ENCODE measurements at regions not wholly inside any gene's neighbourhood (a gene's known extent, or its start where the extent isn't known, plus 50 kb on each side); places are given as distances from the start of the nearest gene placed in this dataset.

- TF ChIP-seq, protein P1, sequence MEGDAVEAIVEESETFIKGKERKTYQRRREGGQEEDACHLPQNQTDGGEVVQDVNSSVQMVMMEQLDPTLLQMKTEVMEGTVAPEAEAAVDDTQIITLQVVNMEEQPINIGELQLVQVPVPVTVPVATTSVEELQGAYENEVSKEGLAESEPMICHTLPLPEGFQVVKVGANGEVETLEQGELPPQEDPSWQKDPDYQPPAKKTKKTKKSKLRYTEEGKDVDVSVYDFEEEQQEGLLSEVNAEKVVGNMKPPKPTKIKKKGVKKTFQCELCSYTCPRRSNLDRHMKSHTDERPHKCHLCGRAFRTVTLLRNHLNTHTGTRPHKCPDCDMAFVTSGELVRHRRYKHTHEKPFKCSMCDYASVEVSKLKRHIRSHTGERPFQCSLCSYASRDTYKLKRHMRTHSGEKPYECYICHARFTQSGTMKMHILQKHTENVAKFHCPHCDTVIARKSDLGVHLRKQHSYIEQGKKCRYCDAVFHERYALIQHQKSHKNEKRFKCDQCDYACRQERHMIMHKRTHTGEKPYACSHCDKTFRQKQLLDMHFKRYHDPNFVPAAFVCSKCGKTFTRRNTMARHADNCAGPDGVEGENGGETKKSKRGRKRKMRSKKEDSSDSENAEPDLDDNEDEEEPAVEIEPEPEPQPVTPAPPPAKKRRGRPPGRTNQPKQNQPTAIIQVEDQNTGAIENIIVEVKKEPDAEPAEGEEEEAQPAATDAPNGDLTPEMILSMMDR (IDR thresholded peaks at IDR 0.05; ENCODE audit: low read length) = no peak
- TF ChIP-seq EZH2 (IDR thresholded peaks at IDR 0.05; ENCODE audit: borderline replicate concordance, low read length) = no peak
These were observed 637.2 kb downstream of the TMTC2 start for GRCh38 chr12:83323866-83324265.
